Stimulated activated memory B cell treated with anti-CD40 and anti-IgM and Interleukin-4, amounts not matched to agents 10 μg/mL and 1 μg/mL and 100 μg/mL, for 72 hours (primary cell): ENCODE measurements at regions not wholly inside any gene's neighbourhood (a gene's known extent, or its start where the extent isn't known, plus 50 kb on each side); places are given as distances from the start of the nearest gene placed in this dataset.
"Not testable (repeated sequence)": the region's sequence is repeated elsewhere in the genome, so short reads cannot be mapped to it uniquely, and the experiment has no call there.

Experiments
- ATAC-seq: fragments of 150-1000 bp; cut with Tn5 transposase; 2 replicates; pipeline ENCODE4 v1.10.0; 2021
- H3K27ac Mint-ChIP-seq: one replicate; pipeline ENCODE4 v1.8.0; 2022; ENCODE audit warnings: mild to moderate bottlenecking, mixed read lengths
- H3K27me3 Mint-ChIP-seq: one replicate; pipeline ENCODE4 v1.8.0; 2022; ENCODE audit warnings: mixed read lengths
- H3K36me3 Mint-ChIP-seq: one replicate; pipeline ENCODE4 v1.8.0; 2022; ENCODE audit warnings: mixed read lengths
- H3K4me1 Mint-ChIP-seq: one replicate; pipeline ENCODE4 v1.8.0; 2022; ENCODE audit warnings: mixed read lengths
- H3K4me3 Mint-ChIP-seq: one replicate; pipeline ENCODE4 v1.8.0; 2022; ENCODE audit warnings: mild to moderate bottlenecking, moderate library complexity, mixed read lengths
- H3K9me3 Mint-ChIP-seq: one replicate; pipeline ENCODE4 v1.8.0; 2022; ENCODE audit warnings: mixed read lengths

GRCh38 chr7:127317447-127317961 is 64.8 kb upstream of the GRM8 start:
- no peak for ATAC-seq
- Mint-ChIP-seq H3K27me3 (peaks cover 47% of the 10 kb centered on the region), H3K4me1 (no peaks in the 10 kb centered on the region), H3K9me3 (peaks cover 12% of the 10 kb centered on the region), H3K27ac (no peak overlapping the region), H3K36me3 (no peaks in the 10 kb centered on the region), H3K4me3 (no peak overlapping the region)

- H3K4me1 Mint-ChIP-seq, result not testable (repeated sequence)
These were observed 64.1 kb upstream of the GRM8 start for GRCh38 chr7:127316819-127317218.

GRCh38 chr7:127304087-127304486 is 51.3 kb upstream of the GRM8 start:
- Mint-ChIP-seq H3K9me3 (peaks cover 12% of the 10 kb centered on the region), H3K4me3 (no peak overlapping the region), H3K4me1 (no peaks in the 10 kb centered on the region), H3K27ac (no peak overlapping the region), H3K27me3 (peaks cover 47% of the 10 kb centered on the region), H3K36me3 (no peaks in the 10 kb centered on the region)
- no peak for ATAC-seq

More at GRCh38 chr7:127316819-127317218, 64.1 kb upstream of the GRM8 start:
- H3K27me3 Mint-ChIP-seq, result peaks cover 54% of the 10 kb centered on the region
- not testable (repeated sequence) for H3K27ac Mint-ChIP-seq, ATAC-seq, H3K4me3 Mint-ChIP-seq, H3K36me3 Mint-ChIP-seq
- H3K9me3 Mint-ChIP-seq, result peaks cover 16% of the 10 kb centered on the region

GRCh38 chr7:127303102-127303501 is 50.4 kb upstream of the GRM8 start:
- H3K27ac Mint-ChIP-seq, result no peak overlapping the region

More at GRCh38 chr7:127303102-127303501, 50.4 kb upstream of the GRM8 start:
- H3K9me3 Mint-ChIP-seq, result peaks cover 12% of the 10 kb centered on the region
- H3K4me3 Mint-ChIP-seq, result no peak overlapping the region
- H3K36me3 Mint-ChIP-seq, result no peaks in the 10 kb centered on the region
- H3K27me3 Mint-ChIP-seq, result peaks cover 49% of the 10 kb centered on the region
- no peaks in the 10 kb centered on the region for H3K4me1 Mint-ChIP-seq
- ATAC-seq, result no peak
